Colonic mucosa (tissue), 4 donors: ENCODE measurements at regions not wholly inside any gene's neighbourhood (a gene's known extent, or its start where the extent isn't known, plus 50 kb on each side); places are given as distances from the start of the nearest gene placed in this dataset.

Source experiments
- DNase-seq: peaks from one replicate; pipeline ENCODE4 v3.0.0-alpha.2; 2020
- H3K27ac ChIP-seq: fragments of 200-600 bp; one replicate; pipeline ENCODE4 v1.8.0; 2021
- H3K27me3 ChIP-seq: fragments of 200-600 bp; one replicate; pipeline ENCODE4 v1.8.0; 2021
- H3K36me3 ChIP-seq: fragments of 200-600 bp; one replicate; pipeline ENCODE4 v1.8.0; 2021
- H3K4me1 ChIP-seq: fragments of 200-600 bp; one replicate; pipeline ENCODE4 v1.8.0; 2021; ENCODE audit warnings: mild to moderate bottlenecking
- H3K4me3 ChIP-seq: fragments of 200-600 bp; one replicate; pipeline ENCODE4 v1.8.0; 2021
- H3K9ac ChIP-seq, 2 donors: one replicate each; pipeline ENCODE4 v1.7.0; 2013; ENCODE audit warnings: control low read depth in 2 of 2, low read depth in 2 of 2, low read length in 2 of 2
- H3K9me3 ChIP-seq: fragments of 200-600 bp; one replicate; pipeline ENCODE4 v1.8.0; 2021
- CTCF ChIP-seq: fragments of 200-600 bp; IDR thresholded peaks from one replicate; pipeline ENCODE4 v1.8.0; 2022; ENCODE audit warnings: antibody characterized with exemption, mild to moderate bottlenecking
- intact Hi-C: fragments of 100-400 bp; cut with DNase I; formaldehyde crosslinking; loops from one replicate; pipeline ENCODE4 v1.14.1; 2022
- donor health status: healthy.
- donor health status: DM: no; HTN: no; CAD: no.
- donor health status: DM: no; HTN: no; CAD: no.

- intact Hi-C loops = no loop called here
These were observed 212.2 kb upstream of the MAGEB18 start for GRCh38 chrX:25925946-25926345.

GRCh38 chrX:25928316-25928715 is 209.8 kb upstream of the MAGEB18 start:
- no peak for TF ChIP-seq CTCF
- no peaks in the 10 kb centered on the region for H3K36me3 ChIP-seq
- H3K4me3 ChIP-seq = no peak overlapping the region
- H3K27ac ChIP-seq = no peak overlapping the region
- DNase-seq = no peak
- H3K9me3 ChIP-seq = no peaks in the 10 kb centered on the region
- intact Hi-C loops = no loop called here
- H3K27me3 ChIP-seq = no peaks in the 10 kb centered on the region
- no peak overlapping the region for H3K9ac ChIP-seq
- H3K4me1 ChIP-seq = no peaks in the 10 kb centered on the region

More at GRCh38 chrX:25925946-25926345, 212.2 kb upstream of the MAGEB18 start:
- TF ChIP-seq CTCF = no peak
- Histone ChIP-seq H3K9ac (no peak overlapping the region), H3K4me1 (no peaks in the 10 kb centered on the region), H3K27ac (no peak overlapping the region), H3K9me3 (no peaks in the 10 kb centered on the region), H3K27me3 (no peaks in the 10 kb centered on the region), H3K4me3 (no peak overlapping the region), H3K36me3 (no peaks in the 10 kb centered on the region)
- DNase-seq = no peak

GRCh38 chrX:25941087-25941486 is 197.1 kb upstream of the MAGEB18 start:
- no peaks in the 10 kb centered on the region for H3K9me3 ChIP-seq
- H3K4me3 ChIP-seq = no peak overlapping the region
- no peaks in the 10 kb centered on the region for H3K4me1 ChIP-seq
- H3K27ac ChIP-seq = no peak overlapping the region
- no peaks in the 10 kb centered on the region for H3K36me3 ChIP-seq
- intact Hi-C loops = no loop called here
- H3K9ac ChIP-seq = no peak overlapping the region
- DNase-seq = no peak
- H3K27me3 ChIP-seq = no peaks in the 10 kb centered on the region
- no peak for TF ChIP-seq CTCF

- H3K4me1 ChIP-seq = no peaks in the 10 kb centered on the region
- no peak overlapping the region for H3K4me3 ChIP-seq
- no peak for TF ChIP-seq CTCF
- H3K36me3 ChIP-seq = no peaks in the 10 kb centered on the region
- H3K27me3 ChIP-seq = no peaks in the 10 kb centered on the region
- no peak overlapping the region for H3K9ac ChIP-seq
- intact Hi-C loops = no loop called here
- H3K9me3 ChIP-seq = no peaks in the 10 kb centered on the region
- no peak for DNase-seq
- no peak overlapping the region for H3K27ac ChIP-seq
These were observed 196.4 kb upstream of the MAGEB18 start for GRCh38 chrX:25941559-25942250.

- DNase-seq = no peak
- Histone ChIP-seq H3K27me3 (no peaks in the 10 kb centered on the region), H3K36me3 (no peaks in the 10 kb centered on the region), H3K4me1 (no peaks in the 10 kb centered on the region), H3K4me3 (no peak overlapping the region), H3K9ac (no peak overlapping the region), H3K9me3 (no peaks in the 10 kb centered on the region), H3K27ac (no peak overlapping the region)
- no peak for TF ChIP-seq CTCF
- intact Hi-C loops = no loop called here
These were observed 169.2 kb upstream of the MAGEB18 start for GRCh38 chrX:25968920-25969319.
